Liver (tissue), 8 donors: ENCODE measurements at regions not wholly inside any gene's neighbourhood (a gene's known extent, or its start where the extent isn't known, plus 50 kb on each side); places are given as distances from the start of the nearest gene placed in this dataset.

Source experiments
- DNase-seq: peaks from one replicate; pipeline ENCODE4 v3.0.0-alpha.2; 2017; ENCODE audit warnings: low spot score
- H3K27ac ChIP-seq, 2 donors: one replicate each; pipeline ENCODE4 v1.7.0; 2013; ENCODE audit warnings: inconsistent platforms in 2 of 2, low read length in 2 of 2, control low read depth in 1 of 2, low read depth in 1 of 2, mild to moderate bottlenecking in 1 of 2
- H3K27me3 ChIP-seq, 4 donors: one replicate each; pipeline versions ENCODE4 v1.6.1 to v1.7.0; 2013; ENCODE audit warnings: low read length in 3 of 4, inconsistent platforms in 1 of 4, mild to moderate bottlenecking in 1 of 4, moderate library complexity in 1 of 4; ENCODE audit not compliant: control insufficient read depth in 4 of 4, insufficient read depth in 4 of 4
- H3K36me3 ChIP-seq, 4 donors: one replicate each; pipeline versions ENCODE4 v1.6.1 to v1.7.0; 2013; ENCODE audit warnings: low read length in 3 of 4, mild to moderate bottlenecking in 3 of 4, low read depth in 1 of 4, moderate library complexity in 1 of 4; ENCODE audit not compliant: control insufficient read depth in 4 of 4, insufficient read depth in 3 of 4
- H3K4me1 ChIP-seq, 4 donors: one replicate each; pipeline versions ENCODE4 v1.6.1 to v1.7.0; 2013; ENCODE audit warnings: low read length in 3 of 4, mild to moderate bottlenecking in 3 of 4, moderate library complexity in 1 of 4; ENCODE audit not compliant: control insufficient read depth in 4 of 4, insufficient read depth in 4 of 4
- H3K4me3 ChIP-seq, 3 donors: one replicate each; pipeline versions ENCODE4 v1.6.1 to v1.7.0; 2013; ENCODE audit warnings: low read length in 3 of 3, control low read depth in 1 of 3, low read depth in 1 of 3, mild to moderate bottlenecking in 1 of 3
- H3K9ac ChIP-seq, 2 donors: one replicate each; pipeline ENCODE4 v1.7.0; 2013; ENCODE audit warnings: low read length in 2 of 2, mild to moderate bottlenecking in 2 of 2, moderate library complexity in 2 of 2, control low read depth in 1 of 2, low read depth in 1 of 2
- H3K9me3 ChIP-seq, 4 donors: one replicate each; pipeline versions ENCODE4 v1.6.1 to v1.7.0; 2013; ENCODE audit warnings: low read length in 3 of 4; ENCODE audit not compliant: control insufficient read depth in 4 of 4
- ATF3 ChIP-seq: IDR thresholded peaks from 2 replicates; pipeline ENCODE4 v1.6.1; 2016; ENCODE audit warnings: antibody characterized with exemption
- CTCF ChIP-seq: fragments of 150-350 bp; IDR thresholded peaks from 2 replicates; pipeline ENCODE4 v1.5.1; 2017; ENCODE audit warnings: improper control_type of control experiment, low read depth, low read length; ENCODE audit not compliant: missing input control
- EGR1 ChIP-seq, 2 donors: IDR thresholded peaks; 2 replicates each; pipeline ENCODE4 v1.6.1; 2016 to 2018; ENCODE audit warnings: antibody characterized with exemption in 2 of 2, low read depth in 2 of 2
- FOXA1 ChIP-seq: IDR thresholded peaks from 2 replicates; pipeline ENCODE4 v1.6.1; 2016; ENCODE audit warnings: antibody characterized with exemption
- FOXA2 ChIP-seq: IDR thresholded peaks from 2 replicates; pipeline ENCODE4 v1.6.1; 2016; ENCODE audit warnings: antibody characterized with exemption
- GABPA ChIP-seq, 2 donors: IDR thresholded peaks in 1 of 2; conservative IDR thresholded peaks in 1 of 2; 2 replicates each; pipeline ENCODE4 v1.6.1; 2016; ENCODE audit warnings: antibody characterized with exemption in 2 of 2, mild to moderate bottlenecking in 1 of 2, moderate library complexity in 1 of 2
- HNF4A ChIP-seq, 2 donors: conservative IDR thresholded peaks; 2 replicates each; pipeline ENCODE4 v1.6.1; 2016; ENCODE audit warnings: antibody characterized with exemption in 2 of 2, mild to moderate bottlenecking in 2 of 2
- HNF4G ChIP-seq: IDR thresholded peaks from 2 replicates; pipeline ENCODE4 v1.6.1; 2016; ENCODE audit warnings: antibody characterized with exemption
- JUND ChIP-seq, 2 donors: IDR thresholded peaks; 2 replicates each; pipeline ENCODE4 v1.6.1; 2016; ENCODE audit warnings: antibody characterized with exemption in 2 of 2
- MAX ChIP-seq: IDR thresholded peaks from 2 replicates; pipeline ENCODE4 v1.6.1; 2016; ENCODE audit warnings: antibody characterized with exemption
- NR2F2 ChIP-seq: IDR thresholded peaks from 2 replicates; pipeline ENCODE4 v1.6.1; 2016; ENCODE audit warnings: antibody characterized with exemption
- RAD21 ChIP-seq, 2 donors: IDR thresholded peaks; 2 replicates each; pipeline ENCODE4 v1.6.1; 2016; ENCODE audit warnings: antibody characterized with exemption in 2 of 2, mild to moderate bottlenecking in 2 of 2
- REST ChIP-seq: IDR thresholded peaks from 2 replicates; pipeline ENCODE4 v1.6.1; 2016; ENCODE audit warnings: antibody characterized with exemption, mild to moderate bottlenecking
- RXRA ChIP-seq, 2 donors: IDR thresholded peaks; 2 replicates each; pipeline ENCODE4 v1.6.1; 2017 to 2018; ENCODE audit warnings: antibody characterized with exemption in 2 of 2, mild to moderate bottlenecking in 1 of 2
- SP1 ChIP-seq: IDR thresholded peaks from 2 replicates; pipeline ENCODE4 v1.6.1; 2018; ENCODE audit warnings: antibody characterized with exemption, mild to moderate bottlenecking
- TAF1 ChIP-seq: conservative IDR thresholded peaks from 2 replicates; pipeline ENCODE4 v1.6.1; 2016; ENCODE audit warnings: antibody characterized with exemption, mild to moderate bottlenecking
- YY1 ChIP-seq: IDR thresholded peaks from 2 replicates; pipeline ENCODE4 v1.6.1; 2016; ENCODE audit warnings: antibody characterized with exemption, mild to moderate bottlenecking
- ZBTB33 ChIP-seq: IDR thresholded peaks from 2 replicates; pipeline ENCODE4 v1.6.1; 2016; ENCODE audit warnings: antibody characterized with exemption
- WGBS: extraction: QIAGEN DNeasy Blood & Tissue Kit; methylation state at CpG from one replicate; pipeline ENCODE4 v1.1.7; 2013; 5-methylcytosine and 5-hydroxymethylcytosine counted together
- donor health status: healthy.
- donor health status: healthy.
- donor health status: healthy.
- donor health status: healthy.
- donor health status: healthy.

GRCh38 chr9:80094176-80094771, 522.5 kb downstream of the TLE4 start:
- H3K9me3 ChIP-seq, result no peaks in the 10 kb centered on the region
- no peak overlapping the region for H3K27ac ChIP-seq
- no peak overlapping the region for H3K9ac ChIP-seq
- DNase-seq, result no peak
- H3K27me3 ChIP-seq, result no peaks in the 10 kb centered on the region
- 84% methylated on average over 1 of the region's 1 CpG for WGBS
- H3K4me3 ChIP-seq, result no peak overlapping the region
- no peaks in the 10 kb centered on the region for H3K36me3 ChIP-seq
- TF ChIP-seq TAF1 (no peak), FOXA2 (no peak), ZBTB33 (no peak), YY1 (no peak), ATF3 (no peak), GABPA (IDR thresholded peaks at IDR 0.05 in 1 of 2, conservative IDR thresholded peaks at IDR 0.05 in 1 of 2) (no peak), EGR1 (IDR thresholded peaks at IDR 0.05; ENCODE audit: low read depth in 2 of 2) (no peak), HNF4A (conservative IDR thresholded peaks at IDR 0.05) (no peak), HNF4G (no peak), MAX (no peak), REST (no peak), RAD21 (IDR thresholded peaks at IDR 0.05) (no peak), NR2F2 (no peak), RXRA (IDR thresholded peaks at IDR 0.05) (no peak), CTCF (no peak), FOXA1 (no peak), SP1 (no peak), JUND (IDR thresholded peaks at IDR 0.05) (no peak)
- H3K4me1 ChIP-seq, result no peaks in the 10 kb centered on the region
